GM19238 (cell line): ENCODE measurements at regions not wholly inside any gene's neighbourhood (a gene's known extent, or its start where the extent isn't known, plus 50 kb on each side); places are given as distances from the start of the nearest gene placed in this dataset.
"Not testable (repeated sequence)": the region's sequence is repeated elsewhere in the genome, so short reads cannot be mapped to it uniquely, and the experiment has no call there.

Experiments used
- DNase-seq: peaks from one replicate; pipeline ENCODE4 v3.0.0; 2011; ENCODE audit warnings: low spot score; ENCODE audit not compliant: insufficient read length

- not testable (repeated sequence) for DNase-seq
Observed at GRCh38 chr9:115692868-115693267, 460.7 kb upstream of the PAPPA start.

- DNase-seq = no peak
Observed at GRCh38 chr9:115694014-115694413, 459.6 kb upstream of the PAPPA start.

- no peak for DNase-seq
Observed at GRCh38 chr9:115694991-115695390, 458.6 kb upstream of the PAPPA start.

DNA sequence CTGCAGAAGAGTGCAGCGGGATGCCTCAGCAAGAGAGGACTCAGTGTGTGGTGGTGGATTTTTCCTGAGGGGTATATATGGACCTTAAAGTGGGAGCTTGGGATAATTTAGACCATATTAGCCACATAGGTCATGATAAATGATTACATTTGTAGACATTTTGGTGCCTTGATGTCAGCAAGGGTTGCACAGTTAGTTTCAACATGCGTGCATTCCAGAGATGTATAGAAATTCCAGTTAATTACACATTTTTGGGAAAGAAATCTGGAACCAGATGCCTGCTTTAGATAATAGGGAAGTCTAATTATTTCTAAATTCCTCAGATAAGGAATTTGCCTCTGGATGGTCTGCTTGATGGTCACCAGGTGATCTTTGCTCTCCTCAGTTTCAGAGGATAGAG, 440.6 kb upstream of the PAPPA start:
- DNase-seq = no peak

- no peak for DNase-seq
Observed at GRCh38 chr9:115715666-115716065, 437.9 kb upstream of the PAPPA start.

GRCh38 chr9:115717298-115717697, 436.3 kb upstream of the PAPPA start:
- DNase-seq = no peak

- no peak for DNase-seq
Observed at GRCh38 chr9:115717711-115718173, 435.8 kb upstream of the PAPPA start.

DNA sequence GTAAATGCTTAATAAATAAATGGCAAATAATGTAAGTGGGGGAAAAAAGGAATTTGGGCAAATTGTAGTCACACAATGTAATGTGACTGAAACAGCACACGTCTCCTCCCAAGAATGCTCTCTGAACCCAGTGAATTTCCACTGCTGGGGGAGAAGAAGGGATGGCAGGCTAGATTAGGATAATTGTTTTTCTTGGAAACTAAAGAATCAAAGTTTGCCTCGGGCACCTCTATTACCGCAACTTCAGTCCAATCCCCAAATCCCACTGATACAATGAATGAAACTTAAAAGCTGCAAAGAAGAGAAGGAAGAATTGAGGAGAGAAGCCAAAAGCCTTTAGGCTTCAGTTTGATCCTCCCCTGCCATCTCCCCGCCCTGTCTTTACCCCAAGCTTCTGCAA, 423.2 kb upstream of the PAPPA start:
- no peak for DNase-seq

- no peak for DNase-seq
Observed at GRCh38 chr9:115730845-115731244, 422.7 kb upstream of the PAPPA start.

DNA sequence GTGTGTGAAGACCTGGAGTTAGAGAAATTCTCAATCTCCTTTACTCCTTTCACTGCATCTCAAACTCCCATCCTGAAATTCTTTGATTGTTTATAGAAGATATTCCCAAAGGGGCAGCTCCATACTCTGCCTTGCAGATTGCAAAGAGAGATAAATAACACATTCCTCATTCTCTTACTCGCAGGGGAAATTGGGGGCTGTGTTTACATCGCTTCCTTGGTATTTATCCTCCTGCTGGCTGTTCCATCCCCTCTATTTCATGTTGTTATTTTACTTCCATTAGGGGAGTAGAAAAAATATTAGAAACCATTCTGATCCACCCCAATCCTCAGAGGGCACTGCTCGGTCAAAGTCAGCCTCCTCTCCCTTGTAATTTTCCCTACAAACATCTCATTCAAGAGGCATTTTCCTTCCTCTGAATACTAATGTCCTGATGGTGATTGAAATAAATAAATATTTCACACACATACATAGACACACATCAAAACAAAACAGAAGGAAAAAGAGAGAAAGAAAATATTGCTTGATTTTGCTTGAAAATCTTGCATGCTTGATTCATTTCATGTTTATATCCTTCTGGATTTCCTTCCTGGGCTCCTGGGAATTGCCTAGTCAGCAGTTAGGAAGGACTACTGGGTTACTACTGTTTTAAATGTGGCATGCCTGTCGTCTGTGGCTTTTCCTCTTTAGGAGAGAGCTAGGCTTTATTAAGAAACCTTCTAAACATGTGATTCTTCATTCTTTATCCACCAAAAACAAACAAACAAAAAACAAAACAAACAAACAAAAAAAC, 420.1 kb upstream of the PAPPA start:
- no peak for DNase-seq

GRCh38 chr9:115739096-115739875, 414.3 kb upstream of the PAPPA start:
- DNase-seq = no peak

GRCh38 chr9:115740986-115741385, 412.6 kb upstream of the PAPPA start:
- no peak for DNase-seq

GRCh38 chr9:115743709-115744605, 409.6 kb upstream of the PAPPA start:
- no peak for DNase-seq

GRCh38 chr9:115746496-115746895, 407.1 kb upstream of the PAPPA start:
- no peak for DNase-seq

DNA sequence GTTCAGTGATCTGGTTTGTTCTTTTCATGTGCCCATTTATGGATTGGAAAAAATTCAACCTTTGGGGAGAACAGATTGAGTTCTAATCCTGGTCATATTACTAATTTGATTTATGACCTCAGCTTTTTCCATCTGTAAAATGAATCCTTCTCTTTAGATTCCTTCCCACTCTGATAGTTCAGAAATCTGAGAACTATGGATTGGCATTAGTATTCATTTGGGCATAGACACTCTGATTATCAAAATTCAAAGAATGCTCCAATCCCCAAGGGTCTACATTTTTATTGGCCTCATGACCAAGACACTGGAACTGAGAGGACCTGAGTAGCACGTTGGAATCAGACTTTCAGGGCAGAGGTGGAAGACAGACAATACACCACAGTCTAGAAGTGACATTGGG, 405.9 kb upstream of the PAPPA start:
- no peak for DNase-seq

- DNase-seq = no peak
Observed at GRCh38 chr9:115756736-115757135, 396.9 kb upstream of the PAPPA start.

DNA sequence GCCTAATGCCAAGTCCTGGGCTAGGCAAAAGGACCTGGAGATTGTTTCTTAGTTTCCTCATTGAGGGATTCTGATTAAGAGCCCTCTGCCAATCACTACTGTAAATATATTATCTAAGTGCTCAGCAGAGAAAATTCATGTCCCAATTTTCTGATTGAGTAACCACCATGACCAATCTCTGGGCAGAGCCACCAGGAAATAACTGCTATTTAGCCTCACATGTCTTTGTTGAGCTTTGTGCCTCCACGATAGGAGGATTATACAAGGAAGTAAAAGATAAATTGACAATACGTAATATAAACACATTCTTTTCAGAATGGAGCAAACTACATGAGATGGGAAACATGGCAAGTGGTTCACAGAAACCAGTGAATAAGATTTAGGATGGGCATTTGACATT, 396.1 kb upstream of the PAPPA start:
- DNase-seq = no peak

- DNase-seq = no peak
Observed at GRCh38 chr9:115758441-115758840, 395.1 kb upstream of the PAPPA start.

- DNase-seq = no peak
Observed at GRCh38 chr9:115759426-115759825, 394.2 kb upstream of the PAPPA start.

DNA sequence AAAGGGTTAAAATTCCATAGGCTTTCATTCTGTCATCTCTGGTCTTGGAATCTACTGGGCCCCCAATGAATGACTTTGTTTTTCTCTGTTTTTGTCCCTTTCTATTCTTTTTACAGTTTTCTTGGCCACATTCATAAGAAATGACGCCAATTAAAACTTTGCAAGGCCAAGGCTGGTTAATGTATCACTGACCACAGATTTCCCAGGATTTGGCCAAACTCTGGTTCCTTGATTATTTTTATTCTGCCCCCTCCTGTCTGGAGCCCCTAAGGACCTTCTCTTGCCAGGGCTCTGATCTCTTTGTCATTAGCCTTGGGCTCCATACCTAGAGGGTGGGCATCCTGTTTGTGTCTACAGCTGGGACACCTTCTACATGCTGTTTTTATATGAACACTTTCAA, 388.9 kb upstream of the PAPPA start:
- DNase-seq = no peak

- no peak for DNase-seq
Observed at GRCh38 chr9:115765060-115765459, 388.5 kb upstream of the PAPPA start.
